H9 (cell line): ENCODE measurements at regions not wholly inside any gene's neighbourhood (a gene's known extent, or its start where the extent isn't known, plus 50 kb on each side); places are given as distances from the start of the nearest gene placed in this dataset.

Experiments used
- DNase-seq: peaks from one replicate; pipeline ENCODE4 v3.0.0-alpha.2; 2017
- H2AFZ ChIP-seq: one replicate; pipeline ENCODE4 v1.6.1; 2013; ENCODE audit warnings: mild to moderate bottlenecking, low read length, control low read depth, moderate library complexity
- H2AK5ac ChIP-seq: 2 replicates; pipeline ENCODE4 v1.6.1; 2013; ENCODE audit warnings: low read length, control low read depth, mixed read lengths; ENCODE audit not compliant: insufficient read length
- H2BK120ac ChIP-seq: one replicate; pipeline ENCODE4 v1.6.1; 2013; ENCODE audit warnings: low read depth, mild to moderate bottlenecking, low read length, control low read depth, inconsistent platforms; ENCODE audit not compliant: poor library complexity, severe bottlenecking
- H2BK12ac ChIP-seq: 2 replicates; pipeline ENCODE4 v1.6.1; 2013; ENCODE audit warnings: low read length, control low read depth, mixed read lengths, low read depth; ENCODE audit not compliant: insufficient read length
- H2BK15ac ChIP-seq: 2 replicates; pipeline ENCODE4 v1.6.1; 2013; ENCODE audit warnings: low read depth, low read length, control low read depth
- H2BK20ac ChIP-seq: one replicate; pipeline ENCODE4 v1.6.1; 2013; ENCODE audit warnings: low read depth, mild to moderate bottlenecking, low read length, control low read depth, inconsistent platforms; ENCODE audit not compliant: poor library complexity, severe bottlenecking
- H2BK5ac ChIP-seq: 2 replicates; pipeline ENCODE4 v1.6.1; 2013; ENCODE audit warnings: low read length, control low read depth, mixed read lengths; ENCODE audit not compliant: insufficient read length
- H3K14ac ChIP-seq: 2 replicates; pipeline ENCODE4 v1.6.1; 2013; ENCODE audit warnings: low read length, control low read depth; ENCODE audit not compliant: insufficient read depth
- H3K18ac ChIP-seq: 2 replicates; pipeline ENCODE4 v1.6.1; 2013; ENCODE audit warnings: low read depth, mild to moderate bottlenecking, mixed read lengths, low read length, control low read depth; ENCODE audit not compliant: insufficient read length
- H3K23ac ChIP-seq: 2 replicates; pipeline ENCODE4 v1.6.1; 2013; ENCODE audit warnings: low read length, control low read depth, mixed read lengths, low read depth; ENCODE audit not compliant: insufficient read length
- H3K23me2 ChIP-seq: 2 replicates; pipeline ENCODE4 v1.6.1; 2013; ENCODE audit warnings: low read depth, mild to moderate bottlenecking, mixed read lengths, low read length, control low read depth; ENCODE audit not compliant: insufficient read length, poor library complexity, severe bottlenecking
- H3K27ac ChIP-seq: 2 replicates; pipeline ENCODE4 v1.5.1; 2013; ENCODE audit warnings: low read length, control low read depth, mixed read lengths, low read depth; ENCODE audit not compliant: insufficient read length
- H3K27me3 ChIP-seq: 2 replicates; pipeline ENCODE4 v1.6.1; 2013; ENCODE audit warnings: low read length, control low read depth, inconsistent platforms; ENCODE audit not compliant: insufficient read depth
- H3K4ac ChIP-seq: 2 replicates; pipeline ENCODE4 v1.6.1; 2013; ENCODE audit warnings: low read depth, mild to moderate bottlenecking, control low read depth, inconsistent platforms, low read length, moderate library complexity
- H3K4me1 ChIP-seq: 2 replicates; pipeline ENCODE4 v1.6.1; 2013; ENCODE audit warnings: low read length, control low read depth, inconsistent platforms; ENCODE audit not compliant: insufficient read depth
- H3K4me2 ChIP-seq: 2 replicates; pipeline ENCODE4 v1.6.1; 2013; ENCODE audit warnings: low read length, control low read depth, mixed read lengths; ENCODE audit not compliant: insufficient read length, insufficient read depth
- H3K56ac ChIP-seq: 2 replicates; pipeline ENCODE4 v1.6.1; 2013; ENCODE audit warnings: low read depth, mild to moderate bottlenecking, mixed read lengths, low read length, control low read depth; ENCODE audit not compliant: insufficient read length
- H3K79me1 ChIP-seq: 2 replicates; pipeline ENCODE4 v1.6.1; 2013; ENCODE audit warnings: low read depth, mild to moderate bottlenecking, moderate library complexity, low read length, control low read depth, inconsistent platforms; ENCODE audit not compliant: insufficient read depth, poor library complexity, severe bottlenecking
- H3K79me2 ChIP-seq: 2 replicates; pipeline ENCODE4 v1.6.1; 2013; ENCODE audit warnings: low read length, control low read depth, inconsistent platforms; ENCODE audit not compliant: insufficient read depth
- H3K9ac ChIP-seq: 2 replicates; pipeline ENCODE4 v1.6.1; 2013; ENCODE audit warnings: low read length, control low read depth, mixed read lengths; ENCODE audit not compliant: insufficient read length; ENCODE audit errors: extremely low read depth
- H3K9me3 ChIP-seq: one replicate; pipeline ENCODE4 v1.6.1; 2013; ENCODE audit warnings: low read depth, low read length, inconsistent platforms; ENCODE audit not compliant: control insufficient read depth
- H3T11ph ChIP-seq: one replicate; pipeline ENCODE4 v1.6.1; 2013; ENCODE audit warnings: mild to moderate bottlenecking, low read length, control low read depth, inconsistent platforms
- H4K20me1 ChIP-seq: one replicate; pipeline ENCODE4 v1.6.1; 2013; ENCODE audit not compliant: control insufficient read depth, insufficient read length, insufficient read depth
- H4K5ac ChIP-seq: 2 replicates; pipeline ENCODE4 v1.6.1; 2013; ENCODE audit warnings: low read depth, mild to moderate bottlenecking, mixed read lengths, low read length, control low read depth; ENCODE audit not compliant: insufficient read length
- H4K8ac ChIP-seq: replicated peaks from 2 replicates; pipeline ENCODE4 v1.6.1; 2013; ENCODE audit warnings: low read length, control low read depth, mixed read lengths, low read depth; ENCODE audit not compliant: insufficient read length
- H4K91ac ChIP-seq: 2 replicates; pipeline ENCODE4 v1.6.1; 2013; ENCODE audit warnings: low read depth, mild to moderate bottlenecking, moderate library complexity, mixed read lengths, low read length, control low read depth; ENCODE audit not compliant: insufficient read length
- H3K27ac Mint-ChIP-seq, 3 experiments: 2 replicates in 2 of 3; 3 replicates in 1 of 3; pipeline ENCODE4 v1.8.0; 2020 to 2021; ENCODE audit warnings: mixed read lengths in 3 of 3, mild to moderate bottlenecking in 1 of 3, moderate library complexity in 1 of 3
- H3K27me3 Mint-ChIP-seq: 2 replicates; pipeline ENCODE4 v1.8.0; 2021; ENCODE audit warnings: low read depth, mild to moderate bottlenecking, moderate library complexity, mixed read lengths
- H3K36me3 Mint-ChIP-seq, 3 experiments: 2 replicates in 2 of 3; 3 replicates in 1 of 3; pipeline ENCODE4 v1.8.0; 2020 to 2021; ENCODE audit warnings: low read depth in 3 of 3, mixed read lengths in 3 of 3; ENCODE audit not compliant: insufficient read depth in 1 of 3
- H3K4me1 Mint-ChIP-seq, 2 experiments: 2 replicates each; pipeline ENCODE4 v1.8.0; 2020; ENCODE audit warnings: mixed read lengths in 2 of 2
- H3K4me3 Mint-ChIP-seq, 2 experiments: 2 replicates in 1 of 2; 3 replicates in 1 of 2; pipeline ENCODE4 v1.8.0; 2020 to 2021; ENCODE audit warnings: mild to moderate bottlenecking in 2 of 2, mixed read lengths in 2 of 2, moderate library complexity in 1 of 2
- H3K9me3 Mint-ChIP-seq, 2 experiments: 2 replicates in 1 of 2; 3 replicates in 1 of 2; pipeline ENCODE4 v1.8.0; 2020; ENCODE audit warnings: mild to moderate bottlenecking in 2 of 2, mixed read lengths in 2 of 2, moderate library complexity in 1 of 2
- CTCF ChIP-seq: fragments of 200-600 bp; sonication (generic); conservative IDR thresholded peaks from 3 replicates; pipeline ENCODE4 v1.8.0; 2021; ENCODE audit warnings: antibody characterized with exemption, mild to moderate bottlenecking
- WGBS: extraction: QIAGEN DNeasy Blood & Tissue Kit; methylation state at CpG from one replicate; pipeline ENCODE4 v1.1.7; 2013; ENCODE audit warnings: missing lambda C conversion rate, low lambda C conversion rate, mixed read lengths; ENCODE audit not compliant: insufficient read length; ENCODE audit errors: extremely low coverage; 5-methylcytosine and 5-hydroxymethylcytosine counted together

- Histone ChIP-seq H2BK15ac (no peak overlapping the region), H3K79me2 (no peaks in the 10 kb centered on the region), H3K27ac (no peak overlapping the region), H4K8ac (no peak overlapping the region), H3T11ph (no peak overlapping the region), H2BK120ac (no peak overlapping the region), H2AFZ (no peak overlapping the region), H3K56ac (no peak overlapping the region), H3K27me3 (no peaks in the 10 kb centered on the region), H3K9me3 (no peaks in the 10 kb centered on the region), H4K91ac (no peak overlapping the region), H2BK20ac (no peak overlapping the region), H2AK5ac (no peak overlapping the region), H2BK12ac (no peak overlapping the region), H3K79me1 (no peaks in the 10 kb centered on the region), H3K18ac (no peak overlapping the region), H3K9ac (no peak overlapping the region), H3K23ac (no peak overlapping the region), H3K4ac (no peak overlapping the region), H4K20me1 (no peaks in the 10 kb centered on the region), H3K4me2 (no peak overlapping the region), H2BK5ac (no peak overlapping the region), H3K14ac (no peak overlapping the region), H3K4me1 (no peaks in the 10 kb centered on the region), H3K23me2 (no peaks in the 10 kb centered on the region), H4K5ac (no peak overlapping the region)
- no peak overlapping the region for H3K27ac Mint-ChIP-seq
- no peak overlapping the region for H3K4me3 Mint-ChIP-seq
- H3K9me3 Mint-ChIP-seq: no peaks in the 10 kb centered on the region
- no CpG with 5 or more reads among the region's 7 CpGs for WGBS
- H3K36me3 Mint-ChIP-seq: no peaks in the 10 kb centered on the region
- H3K27me3 Mint-ChIP-seq: no peaks in the 10 kb centered on the region
- no peak for DNase-seq
- H3K4me1 Mint-ChIP-seq: peaks cover 11 to 17% of the 10 kb centered on the region in 2 experiments
- no peak for TF ChIP-seq CTCF
Observed at GRCh38 chr12:46438719-46439319, 66.2 kb upstream of the SLC38A2 start.
